ENCODE measurements at regions not wholly inside any gene's neighbourhood (a gene's known extent, or its start where the extent isn't known, plus 50 kb on each side); places are given as distances from the start of the nearest gene placed in this dataset.

DNA sequence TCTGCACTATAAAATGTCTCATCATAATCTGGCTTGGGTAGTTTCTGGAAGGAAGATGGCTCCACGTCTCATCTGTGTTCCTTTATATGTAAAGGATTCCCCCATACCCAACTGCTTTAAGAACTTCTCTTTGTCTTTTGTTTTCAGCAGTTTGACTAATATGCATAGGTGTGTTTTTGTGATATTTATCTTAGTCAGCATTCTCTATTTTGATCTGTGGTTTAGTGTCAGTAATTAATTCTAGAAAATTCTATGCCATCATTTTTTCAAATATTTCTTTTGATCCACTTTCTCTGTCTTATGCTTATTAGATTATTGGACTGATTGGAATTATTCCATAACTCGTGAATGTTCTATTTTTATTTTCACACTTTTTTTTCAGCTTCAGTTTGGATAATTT is 286.3 kb upstream of the THRB start:
- Histone ChIP-seq H3K79me2 (replicated peaks; ENCODE audit: insufficient read depth) (no peaks in the 10 kb centered on the region), H3K27ac (ENCODE audit: low read depth) (no peak overlapping the region), H3K4me3 (no peak overlapping the region), H4K20me1 (replicated peaks; ENCODE audit: insufficient read depth) (no peaks in the 10 kb centered on the region), H3K9me2 (ENCODE audit: insufficient read depth) (no peaks in the 10 kb centered on the region), H3K4me1 (ENCODE audit: insufficient read depth) (no peaks in the 10 kb centered on the region), H3K4me2 (no peak overlapping the region), H3K36me3 (ENCODE audit: insufficient read depth) (no peaks in the 10 kb centered on the region; the same call in 1 of the 2 replicates), H3K27me3 (ENCODE audit: insufficient read depth) (no peaks in the 10 kb centered on the region), H3F3A (replicated peaks; ENCODE audit: low read depth) (no peaks in the 10 kb centered on the region), H2AFZ (no peak overlapping the region)
- no peaks in the 10 kb centered on the region for H3K4me1 Mint-ChIP-seq
- no peak for ATAC-seq
- peaks cover 22% of the 10 kb centered on the region for H3K9me3 Mint-ChIP-seq
- TF ChIP-seq ZNF331 (CRISPR knock-in tag; IDR thresholded peaks at IDR 0.05; ENCODE audit: low read depth), result no peak
- no peak for TF ChIP-seq POLR2AphosphoS5 (IDR thresholded peaks at IDR 0.05; ENCODE audit: low read depth)
- no peak for TF ChIP-seq NANOG (IDR thresholded peaks at IDR 0.05; ENCODE audit: borderline replicate concordance)
- TF ChIP-seq, protein P1, sequence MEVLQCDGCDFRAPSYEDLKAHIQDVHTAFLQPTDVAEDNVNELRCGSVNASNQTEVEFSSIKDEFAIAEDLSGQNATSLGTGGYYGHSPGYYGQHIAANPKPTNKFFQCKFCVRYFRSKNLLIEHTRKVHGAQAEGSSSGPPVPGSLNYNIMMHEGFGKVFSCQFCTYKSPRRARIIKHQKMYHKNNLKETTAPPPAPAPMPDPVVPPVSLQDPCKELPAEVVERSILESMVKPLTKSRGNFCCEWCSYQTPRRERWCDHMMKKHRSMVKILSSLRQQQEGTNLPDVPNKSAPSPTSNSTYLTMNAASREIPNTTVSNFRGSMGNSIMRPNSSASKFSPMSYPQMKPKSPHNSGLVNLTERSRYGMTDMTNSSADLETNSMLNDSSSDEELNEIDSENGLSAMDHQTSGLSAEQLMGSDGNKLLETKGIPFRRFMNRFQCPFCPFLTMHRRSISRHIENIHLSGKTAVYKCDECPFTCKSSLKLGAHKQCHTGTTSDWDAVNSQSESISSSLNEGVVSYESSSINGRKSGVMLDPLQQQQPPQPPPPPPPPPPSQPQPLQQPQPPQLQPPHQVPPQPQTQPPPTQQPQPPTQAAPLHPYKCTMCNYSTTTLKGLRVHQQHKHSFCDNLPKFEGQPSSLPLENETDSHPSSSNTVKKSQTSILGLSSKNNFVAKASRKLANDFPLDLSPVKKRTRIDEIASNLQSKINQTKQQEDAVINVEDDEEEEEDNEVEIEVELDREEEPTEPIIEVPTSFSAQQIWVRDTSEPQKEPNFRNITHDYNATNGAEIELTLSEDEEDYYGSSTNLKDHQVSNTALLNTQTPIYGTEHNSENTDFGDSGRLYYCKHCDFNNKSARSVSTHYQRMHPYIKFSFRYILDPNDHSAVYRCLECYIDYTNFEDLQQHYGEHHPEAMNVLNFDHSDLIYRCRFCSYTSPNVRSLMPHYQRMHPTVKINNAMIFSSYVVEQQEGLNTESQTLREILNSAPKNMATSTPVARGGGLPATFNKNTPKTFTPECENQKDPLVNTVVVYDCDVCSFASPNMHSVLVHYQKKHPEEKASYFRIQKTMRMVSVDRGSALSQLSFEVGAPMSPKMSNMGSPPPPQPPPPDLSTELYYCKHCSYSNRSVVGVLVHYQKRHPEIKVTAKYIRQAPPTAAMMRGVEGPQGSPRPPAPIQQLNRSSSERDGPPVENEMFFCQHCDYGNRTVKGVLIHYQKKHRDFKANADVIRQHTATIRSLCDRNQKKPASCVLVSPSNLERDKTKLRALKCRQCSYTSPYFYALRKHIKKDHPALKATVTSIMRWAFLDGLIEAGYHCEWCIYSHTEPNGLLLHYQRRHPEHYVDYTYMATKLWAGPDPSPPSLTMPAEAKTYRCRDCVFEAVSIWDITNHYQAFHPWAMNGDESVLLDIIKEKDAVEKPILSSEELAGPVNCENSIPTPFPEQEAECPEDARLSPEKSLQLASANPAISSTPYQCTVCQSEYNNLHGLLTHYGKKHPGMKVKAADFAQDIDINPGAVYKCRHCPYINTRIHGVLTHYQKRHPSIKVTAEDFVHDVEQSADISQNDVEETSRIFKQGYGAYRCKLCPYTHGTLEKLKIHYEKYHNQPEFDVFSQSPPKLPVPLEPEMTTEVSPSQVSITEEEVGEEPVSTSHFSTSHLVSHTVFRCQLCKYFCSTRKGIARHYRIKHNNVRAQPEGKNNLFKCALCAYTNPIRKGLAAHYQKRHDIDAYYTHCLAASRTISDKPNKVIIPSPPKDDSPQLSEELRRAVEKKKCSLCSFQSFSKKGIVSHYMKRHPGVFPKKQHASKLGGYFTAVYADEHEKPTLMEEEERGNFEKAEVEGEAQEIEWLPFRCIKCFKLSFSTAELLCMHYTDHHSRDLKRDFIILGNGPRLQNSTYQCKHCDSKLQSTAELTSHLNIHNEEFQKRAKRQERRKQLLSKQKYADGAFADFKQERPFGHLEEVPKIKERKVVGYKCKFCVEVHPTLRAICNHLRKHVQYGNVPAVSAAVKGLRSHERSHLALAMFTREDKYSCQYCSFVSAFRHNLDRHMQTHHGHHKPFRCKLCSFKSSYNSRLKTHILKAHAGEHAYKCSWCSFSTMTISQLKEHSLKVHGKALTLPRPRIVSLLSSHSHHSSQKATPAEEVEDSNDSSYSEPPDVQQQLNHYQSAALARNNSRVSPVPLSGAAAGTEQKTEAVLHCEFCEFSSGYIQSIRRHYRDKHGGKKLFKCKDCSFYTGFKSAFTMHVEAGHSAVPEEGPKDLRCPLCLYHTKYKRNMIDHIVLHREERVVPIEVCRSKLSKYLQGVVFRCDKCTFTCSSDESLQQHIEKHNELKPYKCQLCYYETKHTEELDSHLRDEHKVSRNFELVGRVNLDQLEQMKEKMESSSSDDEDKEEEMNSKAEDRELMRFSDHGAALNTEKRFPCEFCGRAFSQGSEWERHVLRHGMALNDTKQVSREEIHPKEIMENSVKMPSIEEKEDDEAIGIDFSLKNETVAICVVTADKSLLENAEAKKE (CRISPR knock-in tag; IDR thresholded peaks at IDR 0.05), result no peak
- TF ChIP-seq EZH2 (IDR thresholded peaks at IDR 0.05; ENCODE audit: low read depth, unreplicated experiment), result no peak
- no peak for TF ChIP-seq ZNF114 (CRISPR knock-in tag; IDR thresholded peaks at IDR 0.05)
- TF ChIP-seq, protein P2, sequence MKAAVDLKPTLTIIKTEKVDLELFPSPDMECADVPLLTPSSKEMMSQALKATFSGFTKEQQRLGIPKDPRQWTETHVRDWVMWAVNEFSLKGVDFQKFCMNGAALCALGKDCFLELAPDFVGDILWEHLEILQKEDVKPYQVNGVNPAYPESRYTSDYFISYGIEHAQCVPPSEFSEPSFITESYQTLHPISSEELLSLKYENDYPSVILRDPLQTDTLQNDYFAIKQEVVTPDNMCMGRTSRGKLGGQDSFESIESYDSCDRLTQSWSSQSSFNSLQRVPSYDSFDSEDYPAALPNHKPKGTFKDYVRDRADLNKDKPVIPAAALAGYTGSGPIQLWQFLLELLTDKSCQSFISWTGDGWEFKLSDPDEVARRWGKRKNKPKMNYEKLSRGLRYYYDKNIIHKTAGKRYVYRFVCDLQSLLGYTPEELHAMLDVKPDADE (IDR thresholded peaks at IDR 0.05), result no peak
- no peak for TF ChIP-seq CREB1 (CRISPR knock-in tag; IDR thresholded peaks at IDR 0.05; ENCODE audit: low read depth)
- no peak for TF ChIP-seq EZH2phosphoT487 (IDR thresholded peaks at IDR 0.05; ENCODE audit: unreplicated experiment)
- TF ChIP-seq, protein P3, sequence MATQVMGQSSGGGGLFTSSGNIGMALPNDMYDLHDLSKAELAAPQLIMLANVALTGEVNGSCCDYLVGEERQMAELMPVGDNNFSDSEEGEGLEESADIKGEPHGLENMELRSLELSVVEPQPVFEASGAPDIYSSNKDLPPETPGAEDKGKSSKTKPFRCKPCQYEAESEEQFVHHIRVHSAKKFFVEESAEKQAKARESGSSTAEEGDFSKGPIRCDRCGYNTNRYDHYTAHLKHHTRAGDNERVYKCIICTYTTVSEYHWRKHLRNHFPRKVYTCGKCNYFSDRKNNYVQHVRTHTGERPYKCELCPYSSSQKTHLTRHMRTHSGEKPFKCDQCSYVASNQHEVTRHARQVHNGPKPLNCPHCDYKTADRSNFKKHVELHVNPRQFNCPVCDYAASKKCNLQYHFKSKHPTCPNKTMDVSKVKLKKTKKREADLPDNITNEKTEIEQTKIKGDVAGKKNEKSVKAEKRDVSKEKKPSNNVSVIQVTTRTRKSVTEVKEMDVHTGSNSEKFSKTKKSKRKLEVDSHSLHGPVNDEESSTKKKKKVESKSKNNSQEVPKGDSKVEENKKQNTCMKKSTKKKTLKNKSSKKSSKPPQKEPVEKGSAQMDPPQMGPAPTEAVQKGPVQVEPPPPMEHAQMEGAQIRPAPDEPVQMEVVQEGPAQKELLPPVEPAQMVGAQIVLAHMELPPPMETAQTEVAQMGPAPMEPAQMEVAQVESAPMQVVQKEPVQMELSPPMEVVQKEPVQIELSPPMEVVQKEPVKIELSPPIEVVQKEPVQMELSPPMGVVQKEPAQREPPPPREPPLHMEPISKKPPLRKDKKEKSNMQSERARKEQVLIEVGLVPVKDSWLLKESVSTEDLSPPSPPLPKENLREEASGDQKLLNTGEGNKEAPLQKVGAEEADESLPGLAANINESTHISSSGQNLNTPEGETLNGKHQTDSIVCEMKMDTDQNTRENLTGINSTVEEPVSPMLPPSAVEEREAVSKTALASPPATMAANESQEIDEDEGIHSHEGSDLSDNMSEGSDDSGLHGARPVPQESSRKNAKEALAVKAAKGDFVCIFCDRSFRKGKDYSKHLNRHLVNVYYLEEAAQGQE (IDR thresholded peaks at IDR 0.05; ENCODE audit: unreplicated experiment), result no peak
- TF ChIP-seq STAT1 (IDR thresholded peaks at IDR 0.05; ENCODE audit: unreplicated experiment), result no peak
- TF ChIP-seq, protein P4, sequence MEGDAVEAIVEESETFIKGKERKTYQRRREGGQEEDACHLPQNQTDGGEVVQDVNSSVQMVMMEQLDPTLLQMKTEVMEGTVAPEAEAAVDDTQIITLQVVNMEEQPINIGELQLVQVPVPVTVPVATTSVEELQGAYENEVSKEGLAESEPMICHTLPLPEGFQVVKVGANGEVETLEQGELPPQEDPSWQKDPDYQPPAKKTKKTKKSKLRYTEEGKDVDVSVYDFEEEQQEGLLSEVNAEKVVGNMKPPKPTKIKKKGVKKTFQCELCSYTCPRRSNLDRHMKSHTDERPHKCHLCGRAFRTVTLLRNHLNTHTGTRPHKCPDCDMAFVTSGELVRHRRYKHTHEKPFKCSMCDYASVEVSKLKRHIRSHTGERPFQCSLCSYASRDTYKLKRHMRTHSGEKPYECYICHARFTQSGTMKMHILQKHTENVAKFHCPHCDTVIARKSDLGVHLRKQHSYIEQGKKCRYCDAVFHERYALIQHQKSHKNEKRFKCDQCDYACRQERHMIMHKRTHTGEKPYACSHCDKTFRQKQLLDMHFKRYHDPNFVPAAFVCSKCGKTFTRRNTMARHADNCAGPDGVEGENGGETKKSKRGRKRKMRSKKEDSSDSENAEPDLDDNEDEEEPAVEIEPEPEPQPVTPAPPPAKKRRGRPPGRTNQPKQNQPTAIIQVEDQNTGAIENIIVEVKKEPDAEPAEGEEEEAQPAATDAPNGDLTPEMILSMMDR (conservative IDR thresholded peaks at IDR 0.05; ENCODE audit: low read depth in 2 of 2), result no peak
- TF ChIP-seq JUNB (IDR thresholded peaks at IDR 0.05; ENCODE audit: unreplicated experiment), result no peak
- DNase-seq (ENCODE audit: low spot score), result no peak
- H3K27ac Mint-ChIP-seq, result no peak overlapping the region
- H3K4me3 Mint-ChIP-seq, result no peak overlapping the region
- H3K27me3 Mint-ChIP-seq (ENCODE audit: insufficient read depth, low read depth, poor library complexity), result no peaks in the 10 kb centered on the region
- peaks cover 21% of the 10 kb centered on the region; the same call in 2 of the 3 replicates for H3K36me3 Mint-ChIP-seq (ENCODE audit: low read depth)
